Sigmoid colon (tissue), 4 donors: ENCODE measurements at regions not wholly inside any gene's neighbourhood (a gene's known extent, or its start where the extent isn't known, plus 50 kb on each side); places are given as distances from the start of the nearest gene placed in this dataset.

Experiments used
- EP300 ChIP-seq, 4 donors: sonication (generic); formaldehyde crosslinking; IDR thresholded peaks; one replicate each; pipeline ENCODE4 v1.6.1; 2017; ENCODE audit warnings: antibody characterized with exemption in 4 of 4
- POLR2A ChIP-seq, 2 donors: fragments of 450-650 bp; IDR thresholded peaks; one replicate each; pipeline ENCODE4 v1.6.1; 2016; ENCODE audit warnings: antibody characterized with exemption in 2 of 2, mild to moderate bottlenecking in 2 of 2, moderate library complexity in 2 of 2
- TF ChIP-seq, protein P1 (sequence below), 4 experiments: fragments of 450-650 bp in 3 of 4; fragments of 200-600 bp in 1 of 4; IDR thresholded peaks; one replicate each; pipeline ENCODE4 v1.5.1; 2016 to 2019; ENCODE audit warnings: antibody characterized with exemption in 4 of 4, mild to moderate bottlenecking in 3 of 4, moderate library complexity in 2 of 4

DNA sequence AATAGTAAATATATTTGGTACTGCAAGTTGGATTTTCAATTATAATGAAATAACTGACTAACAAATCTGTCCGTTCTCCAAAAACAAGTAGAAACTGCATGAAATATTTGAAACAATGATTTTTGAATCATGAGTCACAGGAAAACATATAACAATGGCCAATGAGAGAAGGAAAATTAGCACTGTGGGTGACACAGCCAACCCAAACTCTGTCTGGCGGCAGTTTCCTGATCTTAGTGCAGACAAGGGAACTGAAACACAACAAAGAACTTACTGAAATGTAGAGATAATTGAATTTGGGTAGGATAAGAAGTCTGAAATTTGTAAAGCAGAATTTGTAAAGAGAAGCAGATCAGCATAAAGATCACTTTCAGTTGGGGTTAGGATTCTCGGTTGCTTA lies 2743.3 kb upstream of the PCDH20 start:
- TF ChIP-seq, protein P1, sequence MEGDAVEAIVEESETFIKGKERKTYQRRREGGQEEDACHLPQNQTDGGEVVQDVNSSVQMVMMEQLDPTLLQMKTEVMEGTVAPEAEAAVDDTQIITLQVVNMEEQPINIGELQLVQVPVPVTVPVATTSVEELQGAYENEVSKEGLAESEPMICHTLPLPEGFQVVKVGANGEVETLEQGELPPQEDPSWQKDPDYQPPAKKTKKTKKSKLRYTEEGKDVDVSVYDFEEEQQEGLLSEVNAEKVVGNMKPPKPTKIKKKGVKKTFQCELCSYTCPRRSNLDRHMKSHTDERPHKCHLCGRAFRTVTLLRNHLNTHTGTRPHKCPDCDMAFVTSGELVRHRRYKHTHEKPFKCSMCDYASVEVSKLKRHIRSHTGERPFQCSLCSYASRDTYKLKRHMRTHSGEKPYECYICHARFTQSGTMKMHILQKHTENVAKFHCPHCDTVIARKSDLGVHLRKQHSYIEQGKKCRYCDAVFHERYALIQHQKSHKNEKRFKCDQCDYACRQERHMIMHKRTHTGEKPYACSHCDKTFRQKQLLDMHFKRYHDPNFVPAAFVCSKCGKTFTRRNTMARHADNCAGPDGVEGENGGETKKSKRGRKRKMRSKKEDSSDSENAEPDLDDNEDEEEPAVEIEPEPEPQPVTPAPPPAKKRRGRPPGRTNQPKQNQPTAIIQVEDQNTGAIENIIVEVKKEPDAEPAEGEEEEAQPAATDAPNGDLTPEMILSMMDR (IDR thresholded peaks at IDR 0.05) = no peak
- no peak for TF ChIP-seq EP300 (IDR thresholded peaks at IDR 0.05)
- TF ChIP-seq POLR2A (IDR thresholded peaks at IDR 0.05) = no peak
